ENCODE measurements at regions not wholly inside any gene's neighbourhood (a gene's known extent, or its start where the extent isn't known, plus 50 kb on each side); places are given as distances from the start of the nearest gene placed in this dataset.
A peak's percentile ranks its signal among the peaks of the same experiment; 100 is the strongest.

DNA sequence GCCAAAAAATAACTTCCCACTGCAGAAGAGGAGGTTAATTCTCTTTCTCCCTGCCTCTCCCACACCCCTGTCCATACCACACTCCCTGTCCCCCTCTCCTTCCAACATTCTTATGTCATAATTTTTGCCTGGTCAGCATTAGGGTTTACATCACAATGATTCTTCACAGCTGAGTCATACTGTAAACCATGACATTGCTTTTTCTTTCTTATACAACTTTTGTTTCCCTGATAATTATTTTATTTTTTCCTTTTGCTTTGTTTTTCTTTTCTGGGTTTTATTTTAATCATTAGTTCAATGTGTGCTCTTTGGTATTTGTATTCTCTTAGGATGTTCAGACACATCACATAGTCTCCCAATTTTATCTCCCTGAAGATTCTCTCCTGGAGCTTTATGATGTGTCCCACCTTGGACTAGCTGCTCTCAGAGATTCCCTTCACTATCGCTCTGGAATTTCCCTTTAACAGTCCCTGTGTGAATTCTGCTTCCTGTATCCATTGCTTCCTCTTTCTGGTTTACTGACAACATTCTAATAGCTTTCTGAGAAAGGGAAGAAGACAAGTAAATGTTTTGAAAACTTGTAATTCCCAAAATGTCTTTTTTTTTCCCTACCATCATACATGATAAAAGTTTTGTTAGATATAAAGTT, 70.7 kb downstream of the SOX2 start:
- Histone ChIP-seq H3K4me1 (ENCODE audit: insufficient read depth, low read length, poor library complexity, severe bottlenecking) (no peaks in the 10 kb centered on the region), H3K4me2 (ENCODE audit: low read length) (no peak overlapping the region), H4K20me1 (ENCODE audit: insufficient read depth, low read length) (no peaks in the 10 kb centered on the region), H3K4me3 (ENCODE audit: low read depth, low read length, poor library complexity, severe bottlenecking) (no peak overlapping the region), H3K36me3 (ENCODE audit: insufficient read depth, low read length) (no peaks in the 10 kb centered on the region), H3K9me3 (ENCODE audit: low read length) (no peaks in the 10 kb centered on the region), H3K79me2 (ENCODE audit: insufficient read depth, low read depth, low read length) (no peaks in the 10 kb centered on the region), H3K27ac (ENCODE audit: low read depth, low read length, poor library complexity, severe bottlenecking) (no peak overlapping the region), H2AFZ (ENCODE audit: low read length) (no peak overlapping the region), H3K9me2 (ENCODE audit: insufficient read depth, low read length) (no peaks in the 10 kb centered on the region)
- ChIA-PET CTCF (ENCODE audit: unreplicated experiment) (no interaction called here), POLR2A (interaction anchor here (0.7 to 1.9 kb wide), 3 partner anchors 23 to 764 kb away, joined by 3 to 6 read pairs (median 3); no protein-coding TSS in a partner anchor)
- intact Hi-C loops (cut with micrococcal nuclease; ENCODE audit: unreplicated experiment), result no loop called here
- BruUV-seq (replicated peaks), result no TSS peak
- no peak for DNase-seq (ENCODE audit: low spot score)
- TF ChIP-seq, protein P1, sequence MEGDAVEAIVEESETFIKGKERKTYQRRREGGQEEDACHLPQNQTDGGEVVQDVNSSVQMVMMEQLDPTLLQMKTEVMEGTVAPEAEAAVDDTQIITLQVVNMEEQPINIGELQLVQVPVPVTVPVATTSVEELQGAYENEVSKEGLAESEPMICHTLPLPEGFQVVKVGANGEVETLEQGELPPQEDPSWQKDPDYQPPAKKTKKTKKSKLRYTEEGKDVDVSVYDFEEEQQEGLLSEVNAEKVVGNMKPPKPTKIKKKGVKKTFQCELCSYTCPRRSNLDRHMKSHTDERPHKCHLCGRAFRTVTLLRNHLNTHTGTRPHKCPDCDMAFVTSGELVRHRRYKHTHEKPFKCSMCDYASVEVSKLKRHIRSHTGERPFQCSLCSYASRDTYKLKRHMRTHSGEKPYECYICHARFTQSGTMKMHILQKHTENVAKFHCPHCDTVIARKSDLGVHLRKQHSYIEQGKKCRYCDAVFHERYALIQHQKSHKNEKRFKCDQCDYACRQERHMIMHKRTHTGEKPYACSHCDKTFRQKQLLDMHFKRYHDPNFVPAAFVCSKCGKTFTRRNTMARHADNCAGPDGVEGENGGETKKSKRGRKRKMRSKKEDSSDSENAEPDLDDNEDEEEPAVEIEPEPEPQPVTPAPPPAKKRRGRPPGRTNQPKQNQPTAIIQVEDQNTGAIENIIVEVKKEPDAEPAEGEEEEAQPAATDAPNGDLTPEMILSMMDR (conservative IDR thresholded peaks at IDR 0.05; ENCODE audit: low read length), result no peak
- TF ChIP-seq EZH2phosphoT487 (IDR thresholded peaks at IDR 0.05; ENCODE audit: borderline replicate concordance, low read depth, low read length), result no peak

DNA sequence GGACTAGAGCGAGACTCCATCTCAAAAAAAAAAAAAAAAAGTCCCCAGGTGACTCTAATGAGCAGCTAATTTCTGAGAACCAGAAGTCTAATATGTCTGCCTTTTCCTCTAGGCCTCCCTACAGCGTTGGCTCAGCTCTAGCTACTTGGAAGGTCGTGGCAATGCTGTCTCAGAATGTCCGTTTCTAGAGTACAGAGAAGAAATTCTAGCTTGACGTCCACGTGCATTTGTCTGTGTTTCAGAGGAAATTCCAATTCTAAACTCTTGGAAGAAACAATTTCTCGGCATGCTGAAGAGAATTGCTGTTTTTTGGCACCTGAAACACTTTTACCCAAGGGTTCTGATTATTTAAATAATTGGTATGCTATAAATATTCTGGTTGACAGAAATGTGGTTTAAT, 78.8 kb downstream of the SOX2 start:
- CTCF ChIA-PET (ENCODE audit: unreplicated experiment), result no interaction called here
- BruUV-seq (replicated peaks), result no TSS peak
- POLR2A ChIA-PET, result interaction anchor here (0.6 to 0.7 kb wide), 2 partner anchors 18 to 1041 kb away, joined by 3 to 4 read pairs; no protein-coding TSS in a partner anchor

More for the DNA sequence above, 78.8 kb downstream of the SOX2 start:
- H2AFZ ChIP-seq (ENCODE audit: low read length), result peak overlapping the region; percentile 88
- H3K9me2 ChIP-seq (ENCODE audit: insufficient read depth, low read length), result no peaks in the 10 kb centered on the region
- H3K27ac ChIP-seq (ENCODE audit: low read depth, low read length, poor library complexity, severe bottlenecking), result no peak overlapping the region
- no peaks in the 10 kb centered on the region for H4K20me1 ChIP-seq (ENCODE audit: insufficient read depth, low read length)
- no peak for TF ChIP-seq EZH2phosphoT487 (IDR thresholded peaks at IDR 0.05; ENCODE audit: borderline replicate concordance, low read depth, low read length)
- TF ChIP-seq, protein P1 (conservative IDR thresholded peaks at IDR 0.05; ENCODE audit: low read length), result no peak
- no peak for DNase-seq (ENCODE audit: low spot score)
- H3K9me3 ChIP-seq (ENCODE audit: low read length), result no peaks in the 10 kb centered on the region
- no peak overlapping the region for H3K4me3 ChIP-seq (ENCODE audit: low read depth, low read length, poor library complexity, severe bottlenecking)
- H3K79me2 ChIP-seq (ENCODE audit: insufficient read depth, low read depth, low read length), result no peaks in the 10 kb centered on the region
- peak overlapping the region; percentile 35; the same call in 1 of the 2 replicates for H3K4me2 ChIP-seq (ENCODE audit: low read length)
- H3K4me1 ChIP-seq (ENCODE audit: insufficient read depth, low read length, poor library complexity, severe bottlenecking), result peaks cover 24% of the 10 kb centered on the region
- intact Hi-C loops (cut with micrococcal nuclease; ENCODE audit: unreplicated experiment), result no loop called here
- H3K36me3 ChIP-seq (ENCODE audit: insufficient read depth, low read length), result no peaks in the 10 kb centered on the region
